SH-SY5Y (cell line): ENCODE measurements at regions not wholly inside any gene's neighbourhood (a gene's known extent, or its start where the extent isn't known, plus 50 kb on each side); places are given as distances from the start of the nearest gene placed in this dataset.
A peak's percentile ranks its signal among the peaks of the same experiment; 100 is the strongest.

Experiments used
- GATA2 ChIP-seq: IDR thresholded peaks from 2 replicates; pipeline ENCODE4 v1.6.1; 2011; ENCODE audit warnings: mild to moderate bottlenecking, low read depth, low read length
- GATA3 ChIP-seq: IDR thresholded peaks from 2 replicates; pipeline ENCODE4 v1.6.1; 2011; ENCODE audit warnings: low read depth, mild to moderate bottlenecking, low read length, moderate library complexity

DNA sequence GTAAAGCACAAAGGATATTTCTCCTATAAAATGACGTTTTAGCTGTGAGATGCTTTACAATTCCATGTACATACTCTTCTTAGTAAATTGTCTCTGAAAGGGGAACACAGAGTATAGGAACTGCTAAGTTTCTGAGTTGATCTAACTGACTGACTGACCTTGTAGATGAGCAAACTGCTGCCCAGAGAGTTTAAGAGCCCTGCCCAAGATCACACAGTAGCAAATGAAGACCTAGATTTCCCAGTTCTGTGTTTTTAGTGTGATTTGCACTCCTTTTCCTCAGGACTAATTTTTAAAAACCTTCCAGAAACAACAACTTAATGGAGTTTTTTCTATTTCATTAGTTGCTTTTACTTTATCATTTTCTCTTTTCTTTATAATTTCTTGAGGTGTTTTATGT is 247.7 kb downstream of the PDCD6IP start:
- no peak for TF ChIP-seq GATA2
- TF ChIP-seq GATA3, result no peak

DNA sequence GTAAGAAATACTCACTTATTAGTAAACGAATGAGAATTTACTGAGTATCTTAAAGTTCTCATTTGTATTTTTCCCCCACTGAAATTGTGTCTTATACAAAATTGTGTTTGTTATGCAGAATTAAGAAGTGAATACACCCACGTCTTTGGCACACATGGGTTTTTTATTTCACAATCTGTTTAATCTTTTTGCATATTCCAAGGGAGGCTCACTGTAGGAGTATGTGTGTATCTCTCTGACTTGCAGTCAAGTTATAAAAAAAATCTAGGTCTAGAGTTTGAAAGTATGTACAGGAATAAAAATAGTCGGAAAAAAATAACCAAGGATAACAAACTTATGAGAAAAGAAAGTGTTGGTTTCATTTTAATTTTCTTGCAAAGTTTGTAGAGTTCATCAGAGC is 255.2 kb downstream of the PDCD6IP start:
- TF ChIP-seq GATA2, result no peak
- TF ChIP-seq GATA3, result no peak

DNA sequence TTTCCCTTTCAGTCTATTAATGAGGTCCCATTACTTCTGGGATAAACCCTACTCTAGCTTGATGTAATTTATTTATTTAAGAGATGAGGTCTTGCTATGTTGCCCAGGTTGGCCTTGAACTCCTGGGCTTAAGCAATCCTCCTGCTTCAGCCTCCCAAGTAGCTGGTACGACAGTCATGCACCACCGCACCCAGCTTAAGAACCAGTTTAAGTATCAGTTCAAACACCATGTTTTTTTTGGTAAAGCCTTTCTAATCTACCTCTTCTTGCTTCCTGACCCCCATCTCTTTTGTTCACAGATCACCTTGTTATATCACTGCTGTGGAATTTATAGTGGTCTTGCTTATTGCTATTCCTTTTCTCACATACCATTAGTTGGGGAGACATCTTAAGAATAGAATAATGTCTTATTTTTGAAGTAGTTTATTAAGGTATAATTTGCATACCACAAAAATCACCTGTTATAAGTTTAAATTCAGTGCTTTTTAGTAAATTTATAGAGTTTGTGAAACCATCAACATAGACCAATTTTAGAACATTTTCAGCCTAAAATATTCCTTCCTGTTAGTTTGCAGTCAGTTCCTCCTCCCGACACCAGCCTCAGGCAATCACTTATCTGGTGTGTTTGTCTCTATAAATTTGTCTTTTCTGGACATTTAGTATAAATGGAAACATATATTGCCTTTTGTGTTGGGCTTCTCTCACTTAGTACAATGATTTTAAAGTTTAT is 257.9 kb downstream of the PDCD6IP start:
- no peak for TF ChIP-seq GATA2
- no peak for TF ChIP-seq GATA3

DNA sequence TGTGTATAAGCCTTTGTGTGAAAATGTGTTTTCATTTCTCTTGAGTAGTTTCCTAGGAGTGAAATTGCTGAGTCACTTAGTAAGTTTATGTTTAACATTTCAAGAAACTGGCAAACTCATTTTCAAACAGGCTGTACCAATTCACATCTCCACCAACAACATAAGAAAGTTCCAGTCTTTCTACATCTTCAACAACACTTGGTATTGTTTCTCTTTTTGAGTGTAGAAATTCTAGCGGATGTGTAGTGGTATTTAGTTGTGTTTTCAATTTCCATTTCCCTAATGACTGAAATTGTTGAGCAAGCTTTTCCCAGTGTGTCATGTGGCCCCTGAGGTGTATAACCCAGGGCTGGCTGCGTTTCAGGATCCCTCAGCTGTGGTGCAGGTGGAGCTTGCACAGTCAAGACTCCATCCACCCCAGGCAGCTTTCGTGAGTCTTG is 258.5 kb downstream of the PDCD6IP start:
- TF ChIP-seq GATA2 (no peak), GATA3 (no peak)

DNA sequence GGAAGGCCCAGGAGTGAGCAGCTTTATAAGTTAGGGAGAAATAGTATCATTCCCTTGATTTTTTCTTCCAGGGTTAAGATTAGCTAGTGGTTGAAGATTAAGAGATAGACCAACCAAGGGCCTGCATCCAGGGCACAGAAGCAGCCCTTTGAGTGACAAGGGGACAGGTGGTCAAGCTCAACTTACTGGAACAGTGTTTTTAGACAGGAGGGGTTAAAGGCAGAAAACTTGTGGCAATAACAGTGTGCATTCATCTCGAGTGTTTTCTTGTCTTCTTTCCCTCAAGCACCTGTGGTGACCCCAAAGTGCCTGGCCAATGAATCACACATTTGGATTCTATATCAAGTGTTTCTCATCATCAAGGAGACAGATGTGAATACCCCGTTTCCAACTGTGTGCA is 267.5 kb downstream of the PDCD6IP start:
- TF ChIP-seq GATA3 (no peak), GATA2 (no peak)

DNA sequence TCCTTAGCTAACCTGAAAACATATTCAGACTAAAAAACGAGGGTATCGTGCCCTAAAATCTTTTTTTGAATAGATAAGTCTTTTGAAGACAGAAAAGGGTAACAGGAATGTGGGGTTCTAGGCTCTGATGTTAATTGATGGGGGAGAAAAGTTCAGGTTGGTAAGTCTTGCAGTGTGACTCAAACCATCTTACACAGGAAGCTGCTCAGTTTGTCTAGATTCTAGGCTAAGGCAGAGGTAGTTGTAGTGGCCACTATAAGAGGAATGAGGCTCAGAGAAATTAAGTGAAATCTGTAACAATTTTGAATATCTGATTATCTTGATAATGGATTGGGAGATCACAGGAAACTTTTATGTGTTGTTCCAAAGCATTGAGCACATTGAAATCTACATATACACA is 267.9 kb downstream of the PDCD6IP start:
- TF ChIP-seq GATA2 (no peak), GATA3 (no peak)

DNA sequence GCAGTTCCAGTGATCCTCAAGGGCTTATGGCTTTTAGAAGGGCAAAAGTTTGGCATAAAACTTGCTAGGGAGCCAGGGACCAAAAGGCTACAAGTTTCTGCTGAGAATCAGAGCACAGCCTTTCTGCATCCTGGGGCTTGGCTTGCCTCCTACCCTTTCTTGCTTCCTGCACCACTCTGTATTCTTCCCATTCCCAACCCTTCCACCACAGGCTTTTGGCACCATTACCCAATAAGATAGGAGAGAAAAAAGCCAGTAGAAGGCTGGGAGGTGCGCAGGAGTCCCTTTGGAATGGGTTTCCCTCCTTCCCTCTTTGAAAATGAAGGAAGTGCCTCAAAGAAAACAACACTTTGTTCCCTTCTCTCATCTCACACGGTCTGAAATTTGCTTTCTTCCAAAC is 268.6 kb downstream of the PDCD6IP start:
- TF ChIP-seq GATA3 (no peak), GATA2 (no peak)

DNA sequence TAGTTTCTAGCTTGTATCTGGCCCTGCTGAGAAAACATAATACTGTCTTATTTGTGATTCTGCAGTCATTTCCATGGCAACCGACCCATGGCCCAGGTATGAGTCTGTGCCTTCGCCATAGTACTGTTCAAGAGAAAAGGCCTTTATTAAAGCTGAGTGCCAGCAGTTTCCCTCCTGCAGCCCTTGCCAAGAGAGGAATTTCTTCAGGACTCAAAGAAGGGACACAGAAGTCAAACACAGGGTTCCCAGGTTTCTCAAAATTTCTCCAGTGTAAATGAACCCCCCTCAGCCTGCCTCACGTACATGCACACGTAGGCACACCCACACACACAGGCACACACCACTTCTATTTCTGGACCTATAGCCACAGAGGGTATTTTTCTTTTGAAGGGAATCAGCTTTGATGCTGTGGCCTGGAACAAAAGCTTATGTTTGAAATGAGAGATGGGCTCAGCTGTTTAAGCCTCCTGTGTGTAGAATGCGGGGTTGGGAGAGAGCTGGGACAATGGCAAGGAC is 269.2 kb downstream of the PDCD6IP start:
- TF ChIP-seq GATA2, result no peak
- no peak for TF ChIP-seq GATA3

DNA sequence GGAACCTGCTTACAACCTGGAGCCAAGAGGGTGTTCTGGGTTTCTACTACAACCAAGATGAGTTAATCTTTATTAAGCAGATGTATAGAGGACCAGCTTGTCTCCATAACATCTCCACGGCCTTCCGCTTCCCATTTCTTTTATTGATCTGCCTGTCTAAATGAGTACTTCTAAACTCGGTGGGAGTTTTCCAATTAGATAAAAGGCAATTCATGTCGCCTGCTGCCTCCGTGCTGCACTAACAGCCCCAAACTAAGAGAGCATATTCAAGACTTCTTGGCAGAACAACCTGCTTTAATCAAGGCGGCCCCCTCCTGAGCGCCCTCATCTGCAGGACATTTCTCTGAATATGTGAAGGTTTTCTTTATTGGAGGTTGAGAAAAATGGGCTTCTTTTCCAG is 270.1 kb downstream of the PDCD6IP start:
- TF ChIP-seq GATA2 (no peak), GATA3 (no peak)

DNA sequence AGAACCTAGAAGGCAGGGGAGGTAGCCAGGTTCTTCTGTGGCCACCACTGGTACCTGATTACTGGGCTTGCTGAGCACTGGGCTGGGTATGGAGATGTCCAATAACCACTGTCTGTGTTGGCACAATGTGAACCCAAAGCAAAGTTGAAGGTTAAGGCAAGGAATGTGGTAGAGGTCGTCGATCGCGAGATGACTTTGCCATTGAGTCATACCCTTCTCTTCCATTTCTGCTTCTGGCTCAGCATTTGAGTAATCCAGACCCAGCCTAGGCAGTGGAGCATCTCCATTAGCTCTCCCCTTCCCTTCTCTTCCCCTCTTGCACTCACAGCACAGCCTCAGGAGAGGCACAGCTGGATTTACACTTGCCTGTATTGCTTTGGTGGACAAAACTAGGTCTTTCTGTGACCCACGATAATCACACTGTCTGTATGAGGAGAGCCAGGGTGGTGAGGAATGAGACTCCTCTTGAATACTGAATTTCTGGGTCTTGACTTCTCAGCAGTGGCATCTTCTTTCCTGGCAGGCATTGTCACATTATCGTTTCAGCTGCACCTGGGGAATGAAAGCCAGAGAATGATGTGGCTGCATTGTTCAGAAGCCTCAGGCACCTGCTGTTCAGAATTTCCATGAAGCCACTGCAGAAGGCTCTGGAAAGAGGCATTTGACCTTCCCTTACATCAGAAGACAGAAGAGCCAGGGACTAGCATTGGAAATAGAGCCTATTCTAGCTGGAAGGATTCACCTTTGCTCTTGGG is 272.6 kb downstream of the PDCD6IP start:
- TF ChIP-seq GATA2, result no peak
- no peak for TF ChIP-seq GATA3

DNA sequence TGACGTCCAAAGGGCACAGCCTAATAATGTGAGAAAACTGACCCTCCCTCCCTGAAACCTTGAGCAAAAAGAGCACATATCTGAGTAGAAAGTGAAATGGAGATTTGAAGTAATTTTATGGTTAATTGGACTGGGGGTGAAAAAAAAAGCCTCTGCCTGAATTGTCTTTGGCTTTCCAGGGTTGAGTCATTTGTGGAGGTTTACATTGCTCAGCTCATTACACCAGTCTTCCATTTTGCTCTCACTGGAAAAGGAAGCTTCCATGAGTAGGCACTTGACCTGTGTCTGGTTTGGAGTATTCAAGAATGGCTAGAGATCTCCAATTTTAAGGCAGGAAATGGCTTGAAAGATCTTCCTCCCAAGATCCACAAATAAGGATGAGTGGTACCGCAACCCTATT is 273.9 kb downstream of the PDCD6IP start:
- TF ChIP-seq GATA2 (no peak), GATA3 (no peak)

DNA sequence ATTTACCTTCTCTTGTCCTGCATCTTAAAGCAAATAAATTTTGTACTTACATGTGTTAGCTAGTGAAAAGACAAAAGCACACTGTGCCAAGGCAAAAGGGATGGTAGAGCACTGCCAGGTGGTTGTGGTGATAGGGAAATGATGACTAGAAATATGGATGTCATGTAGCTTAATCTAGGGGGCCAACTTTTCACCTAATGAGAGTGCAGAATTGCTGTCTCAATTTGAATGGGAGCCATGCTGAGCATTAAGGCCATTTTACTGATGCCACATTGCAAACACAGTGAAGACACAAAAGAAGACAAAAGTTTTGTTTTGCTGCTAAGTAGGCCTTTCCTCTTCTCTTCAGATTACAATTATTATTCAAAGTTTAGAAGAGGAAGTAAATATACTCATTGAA is 274.7 kb downstream of the PDCD6IP start:
- TF ChIP-seq GATA2, result no peak
- no peak for TF ChIP-seq GATA3

DNA sequence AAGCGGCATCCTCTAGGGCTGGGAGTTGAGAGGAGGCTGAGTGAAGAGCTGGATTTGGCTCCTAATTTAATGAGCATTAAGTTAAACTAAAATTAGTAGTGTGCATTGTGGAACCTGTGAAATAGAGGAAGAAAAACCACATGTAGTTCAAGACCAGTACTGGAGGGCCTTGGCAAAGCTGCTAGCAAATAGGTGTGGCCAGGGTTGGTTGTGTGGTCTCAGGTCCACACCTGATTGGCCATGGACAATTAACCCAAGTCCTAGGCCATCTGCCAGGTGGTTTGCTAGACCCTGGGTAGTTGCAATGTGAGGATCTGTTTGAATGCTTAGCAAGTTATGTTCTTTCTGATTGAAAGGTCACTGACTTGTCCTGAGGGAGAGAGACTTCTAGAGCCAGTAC is 275.5 kb downstream of the PDCD6IP start:
- TF ChIP-seq GATA3, result no peak
- no peak for TF ChIP-seq GATA2

DNA sequence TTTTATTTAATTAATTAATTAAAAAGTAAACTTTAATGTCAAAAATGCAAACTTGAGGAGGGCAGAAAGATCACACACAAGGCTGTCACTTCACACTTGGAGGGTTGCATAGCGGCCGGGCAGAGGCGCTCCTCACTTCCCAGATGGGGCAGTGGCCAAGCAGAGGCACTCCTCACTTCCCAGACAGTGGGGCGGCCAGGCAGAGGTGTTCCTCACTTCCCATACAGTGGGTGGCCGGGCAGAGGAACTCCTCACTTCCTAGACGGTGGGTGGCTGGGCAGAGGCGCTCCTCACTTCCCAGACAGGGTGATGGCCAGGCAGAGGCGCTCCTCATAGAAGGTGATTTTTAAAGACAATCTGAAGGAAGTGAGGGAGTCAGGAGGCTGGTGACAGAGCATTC is 277.5 kb downstream of the PDCD6IP start:
- TF ChIP-seq GATA2 (no peak), GATA3 (no peak)

DNA sequence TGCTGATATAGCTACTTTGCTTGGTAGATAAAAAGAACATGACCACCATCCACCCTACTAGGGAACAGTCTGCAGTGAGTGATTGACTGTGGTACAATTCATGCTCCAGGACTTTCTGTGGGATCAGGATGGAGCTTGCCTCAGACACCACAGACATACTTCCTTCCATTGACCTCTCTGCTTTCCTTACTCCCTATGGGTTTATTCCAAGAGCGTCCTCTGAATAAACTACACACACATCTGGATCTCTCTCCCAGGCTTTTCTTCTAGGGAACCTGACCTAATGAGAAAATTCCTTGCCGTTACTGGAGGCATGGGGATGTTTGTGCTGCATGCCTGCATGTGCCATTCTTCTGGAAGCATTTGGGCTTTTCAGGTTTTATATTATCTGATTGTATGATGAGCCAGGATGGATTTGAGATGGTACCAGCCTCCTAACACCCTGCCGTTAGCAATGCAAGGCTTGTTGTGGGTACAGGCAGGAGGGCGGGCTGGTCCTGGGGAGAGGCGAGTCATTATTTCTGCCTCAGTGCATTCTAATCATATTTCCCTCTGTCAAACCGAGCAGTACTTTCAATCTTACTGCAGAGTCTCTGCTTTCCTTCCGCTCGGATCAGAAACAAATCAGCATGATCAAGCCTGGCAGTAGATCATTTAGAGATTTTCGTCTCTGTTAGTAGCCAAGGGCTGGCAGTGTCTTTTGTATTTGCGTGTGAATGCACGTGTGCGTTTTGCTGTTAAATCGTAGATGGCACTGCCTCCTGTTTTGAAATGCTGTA is 279.2 kb downstream of the PDCD6IP start:
- TF ChIP-seq GATA3 (no peak), GATA2 (peak; percentile 73)
